ENCODE measurements at regions not wholly inside any gene's neighbourhood (a gene's known extent, or its start where the extent isn't known, plus 50 kb on each side); places are given as distances from the start of the nearest gene placed in this dataset.
"Not testable (repeated sequence)": the region's sequence is repeated elsewhere in the genome, so short reads cannot be mapped to it uniquely, and the experiment has no call there.

- DNase-seq (ENCODE audit: low read depth in 2 of 2, low spot score in 1 of 2): no peak
These were observed 194.0 kb upstream of the TTC29 start for GRCh38 chr4:147139455-147140198.

- DNase-seq (ENCODE audit: low read depth in 2 of 2, low spot score in 1 of 2): no peak
These were observed 206.1 kb upstream of the TTC29 start for GRCh38 chr4:147151763-147152162.

- DNase-seq (ENCODE audit: low read depth in 2 of 2, low spot score in 1 of 2): no peak
These were observed 212.4 kb upstream of the TTC29 start for GRCh38 chr4:147157860-147158701.

GRCh38 chr4:147160908-147161513 lies 215.3 kb upstream of the TTC29 start:
- DNase-seq (ENCODE audit: low read depth in 2 of 2, low spot score in 1 of 2): no peak

- DNase-seq (ENCODE audit: low read depth in 2 of 2, low spot score in 1 of 2): no peak
These were observed 217.6 kb upstream of the TTC29 start for GRCh38 chr4:147163311-147163710.

- not testable (repeated sequence) for DNase-seq (ENCODE audit: low read depth in 2 of 2, low spot score in 1 of 2)
These were observed 222.5 kb upstream of the TTC29 start for GRCh38 chr4:147168200-147168599.

- DNase-seq (ENCODE audit: low read depth in 2 of 2, low spot score in 1 of 2): no peak
These were observed 227.7 kb upstream of the TTC29 start for GRCh38 chr4:147173322-147173721.

- no peak for DNase-seq (ENCODE audit: low read depth in 2 of 2, low spot score in 1 of 2)
These were observed 228.3 kb upstream of the TTC29 start for GRCh38 chr4:147173797-147174432.

GRCh38 chr4:147174591-147174990 lies 228.9 kb upstream of the TTC29 start:
- DNase-seq (ENCODE audit: low read depth in 2 of 2, low spot score in 1 of 2): no peak

GRCh38 chr4:147175460-147176025 lies 229.9 kb upstream of the TTC29 start:
- no peak for DNase-seq (ENCODE audit: low read depth in 2 of 2, low spot score in 1 of 2)

- DNase-seq (ENCODE audit: low read depth in 2 of 2, low spot score in 1 of 2): no peak
These were observed 236.4 kb upstream of the TTC29 start for GRCh38 chr4:147182041-147182440.

- DNase-seq (ENCODE audit: low read depth in 2 of 2, low spot score in 1 of 2): no peak
These were observed 247.0 kb upstream of the TTC29 start for GRCh38 chr4:147192679-147193078.

- no peak for DNase-seq (ENCODE audit: low read depth in 2 of 2, low spot score in 1 of 2)
These were observed 248.4 kb upstream of the TTC29 start for GRCh38 chr4:147194114-147194513.

- DNase-seq (ENCODE audit: low read depth in 2 of 2, low spot score in 1 of 2): no peak
These were observed 248.9 kb upstream of the TTC29 start for GRCh38 chr4:147194604-147195003.

GRCh38 chr4:147195386-147195785 lies 249.7 kb upstream of the TTC29 start:
- no peak for DNase-seq (ENCODE audit: low read depth in 2 of 2, low spot score in 1 of 2)

GRCh38 chr4:147198411-147199051 lies 252.9 kb upstream of the TTC29 start:
- DNase-seq (ENCODE audit: low read depth in 2 of 2, low spot score in 1 of 2): no peak

GRCh38 chr4:147201016-147201415 lies 255.4 kb upstream of the TTC29 start:
- no peak for DNase-seq (ENCODE audit: low read depth in 2 of 2, low spot score in 1 of 2)

GRCh38 chr4:147206807-147207206 lies 261.1 kb upstream of the TTC29 start:
- DNase-seq (ENCODE audit: low read depth in 2 of 2, low spot score in 1 of 2): no peak

- DNase-seq (ENCODE audit: low read depth in 2 of 2, low spot score in 1 of 2): no peak
These were observed 262.2 kb upstream of the TTC29 start for GRCh38 chr4:147207911-147208310.

GRCh38 chr4:147217655-147218054 lies 263.2 kb upstream of the EDNRA start:
- DNase-seq (ENCODE audit: low read depth in 2 of 2, low spot score in 1 of 2): no peak

- no peak for DNase-seq (ENCODE audit: low read depth in 2 of 2, low spot score in 1 of 2)
These were observed 261.8 kb upstream of the EDNRA start for GRCh38 chr4:147219145-147219544.
